NCI-H446 (cell line): ENCODE measurements at regions not wholly inside any gene's neighbourhood (a gene's known extent, or its start where the extent isn't known, plus 50 kb on each side); places are given as distances from the start of the nearest gene placed in this dataset.
"Not testable (repeated sequence)": the region's sequence is repeated elsewhere in the genome, so short reads cannot be mapped to it uniquely, and the experiment has no call there.

ENCODE experiments used
- DNase-seq, 2 experiments: peaks; one replicate each; lab custom pipeline; 2025; lab: John Stamatoyannopoulos, UW

DNA sequence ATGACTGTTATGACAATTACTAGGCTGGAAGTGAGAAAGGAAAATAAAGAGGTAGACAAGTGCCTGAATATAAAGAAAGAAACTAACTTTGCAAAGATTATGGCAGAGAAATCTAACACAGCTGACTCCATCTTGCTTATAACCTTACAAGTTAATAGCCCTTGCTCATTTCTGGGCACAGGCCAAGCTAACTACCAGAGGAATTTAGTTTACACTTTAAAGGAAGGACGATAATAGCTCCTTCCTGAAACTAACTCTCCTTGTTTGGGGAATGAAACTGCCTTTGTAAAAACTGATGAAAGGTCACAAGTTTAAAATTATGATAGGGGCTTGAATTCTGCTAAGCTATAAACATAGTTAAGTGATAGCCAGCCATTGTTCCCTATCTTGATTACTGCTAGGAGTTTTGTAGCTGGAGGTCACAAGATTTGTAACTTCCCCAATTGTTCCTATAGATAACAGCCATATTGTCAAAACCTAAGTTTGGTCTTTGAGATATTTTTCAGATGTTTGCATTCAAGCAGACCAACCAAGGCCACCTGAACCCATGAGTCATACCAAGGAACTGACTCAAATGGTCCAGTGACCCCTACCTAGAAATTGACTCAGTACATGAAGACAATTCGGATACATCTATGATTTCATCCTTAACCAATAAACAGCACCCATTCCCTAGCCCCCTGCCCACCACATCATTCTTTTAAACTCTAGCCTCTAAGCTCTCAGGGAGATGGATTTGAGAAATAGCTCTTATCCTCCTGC, 209.2 kb upstream of the LRATD1 start:
- no peak for DNase-seq

DNA sequence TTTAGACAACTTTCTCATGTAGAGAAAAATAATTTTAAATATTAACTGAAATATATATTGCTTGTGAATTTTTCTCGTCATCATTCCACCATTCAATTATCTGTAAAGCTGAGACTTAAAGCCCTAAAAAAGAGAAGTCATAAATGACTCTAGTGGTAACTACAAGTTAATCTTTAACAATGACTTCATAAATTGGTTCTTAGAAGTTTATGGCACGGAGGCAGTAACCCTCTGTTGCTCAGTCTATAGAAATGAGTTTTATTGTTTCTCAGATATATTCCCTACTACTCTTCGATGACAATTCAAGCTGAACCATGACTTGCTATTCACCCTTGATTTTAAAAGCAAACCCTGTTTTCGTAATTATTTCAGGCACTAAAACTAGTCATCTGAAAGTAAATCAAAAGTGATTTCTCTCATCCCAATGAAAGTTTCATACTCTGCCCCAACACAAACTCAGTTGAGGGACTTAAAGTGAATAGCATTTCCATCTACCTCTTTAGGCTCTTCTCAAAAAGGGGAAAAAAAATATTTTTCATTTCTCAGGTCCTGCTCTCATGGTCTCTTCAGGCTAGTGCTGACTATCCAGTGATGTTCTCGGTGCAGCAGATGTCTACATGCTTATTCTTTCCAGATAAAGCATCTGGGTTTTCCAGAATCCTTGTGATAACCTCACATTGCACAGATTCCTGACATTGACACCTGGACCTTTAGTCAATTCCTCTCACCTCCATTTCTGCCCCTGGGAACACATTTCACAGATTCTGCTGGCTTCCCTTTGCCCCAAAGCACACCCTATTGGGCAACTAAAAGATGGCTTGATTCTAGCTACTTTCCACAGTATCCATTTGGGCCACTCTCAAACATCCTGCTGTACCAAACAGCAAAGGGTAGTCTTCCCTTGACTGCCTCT, 207.8 kb upstream of the LRATD1 start:
- no peak for DNase-seq

DNA sequence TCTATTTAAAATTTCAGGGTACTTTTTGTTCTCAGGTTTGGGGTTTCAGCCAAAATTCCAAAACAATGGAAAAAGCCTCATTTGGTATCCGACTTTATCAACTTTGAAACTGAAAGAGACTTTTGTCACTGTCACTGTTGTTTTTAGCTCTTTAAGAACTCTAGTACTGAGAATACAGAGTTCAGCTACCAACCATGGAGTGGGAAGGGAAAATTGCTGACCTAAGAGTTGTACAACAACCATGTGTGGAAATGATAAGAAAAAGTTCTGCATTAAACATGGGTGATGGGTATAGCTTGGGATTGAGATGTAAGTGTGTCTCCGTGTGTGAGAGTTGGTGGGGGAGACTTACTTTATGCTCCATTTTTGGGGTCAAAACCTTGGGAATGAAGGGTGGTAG, 206.6 kb upstream of the LRATD1 start:
- no peak for DNase-seq

DNA sequence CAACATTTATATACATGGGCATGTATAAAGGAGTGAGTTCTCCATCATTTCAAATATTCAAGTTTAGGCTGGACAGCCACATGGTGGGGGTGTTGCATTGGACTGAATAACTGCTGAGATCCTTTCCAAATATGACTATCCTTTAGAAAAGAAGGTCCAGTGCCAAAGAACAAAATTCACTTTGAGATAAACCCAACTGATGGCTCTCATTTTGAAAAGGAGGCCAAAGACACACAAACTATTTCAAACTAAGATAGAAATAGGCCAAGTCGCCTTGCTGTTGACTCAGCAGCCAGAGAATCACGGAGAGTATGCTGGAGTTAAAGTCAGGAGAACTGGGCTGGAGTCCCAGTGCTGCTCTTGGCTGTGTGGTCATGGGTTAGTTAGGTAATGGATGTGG, 204.5 kb upstream of the LRATD1 start:
- DNase-seq = no peak

DNA sequence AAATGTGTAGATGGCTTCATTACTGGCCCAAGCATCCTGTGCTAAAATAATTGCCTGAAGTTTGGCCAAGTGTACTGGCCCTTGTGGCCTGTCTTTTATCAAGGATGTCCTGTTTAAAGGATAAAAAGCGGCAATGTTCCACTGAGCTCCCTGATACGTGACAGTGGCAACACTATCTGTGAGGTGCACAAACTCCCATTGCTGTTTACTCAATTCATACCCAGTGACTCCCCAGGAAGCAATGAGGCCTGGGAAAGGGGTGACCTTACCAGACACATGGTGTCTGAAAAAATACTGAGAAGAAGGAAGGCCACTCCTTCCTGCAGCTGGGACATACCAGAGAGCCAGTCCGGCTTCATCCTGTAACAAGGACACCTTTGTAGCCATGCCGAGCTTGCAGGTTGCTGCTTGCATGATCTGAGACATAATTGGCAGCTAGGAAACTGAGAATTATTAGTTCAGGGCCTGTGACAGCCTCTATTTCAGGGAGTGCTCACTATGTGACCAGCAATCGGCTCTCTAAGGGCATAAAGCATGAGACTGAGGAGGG, 198.5 kb upstream of the LRATD1 start:
- DNase-seq = no peak

DNA sequence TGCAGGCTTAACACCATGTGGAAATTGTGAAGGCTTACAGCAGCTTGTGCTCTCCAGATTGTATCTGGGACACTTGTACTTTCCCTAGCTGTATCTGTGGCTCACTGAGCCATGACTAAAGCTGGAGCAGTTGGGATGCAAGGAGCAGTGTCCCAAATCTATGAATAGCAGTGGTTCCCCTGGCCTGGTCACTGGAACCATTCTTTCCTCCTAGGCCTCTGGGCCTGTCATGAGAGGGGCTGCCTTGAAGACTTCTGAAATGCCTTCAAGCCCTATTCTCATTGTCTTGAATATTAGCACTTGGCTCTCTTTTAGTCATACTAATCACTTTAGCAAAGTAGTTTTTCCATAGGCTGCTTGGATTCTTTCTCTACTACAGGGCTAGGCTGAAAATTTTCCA, 186.8 kb upstream of the LRATD1 start:
- no peak for DNase-seq

DNA sequence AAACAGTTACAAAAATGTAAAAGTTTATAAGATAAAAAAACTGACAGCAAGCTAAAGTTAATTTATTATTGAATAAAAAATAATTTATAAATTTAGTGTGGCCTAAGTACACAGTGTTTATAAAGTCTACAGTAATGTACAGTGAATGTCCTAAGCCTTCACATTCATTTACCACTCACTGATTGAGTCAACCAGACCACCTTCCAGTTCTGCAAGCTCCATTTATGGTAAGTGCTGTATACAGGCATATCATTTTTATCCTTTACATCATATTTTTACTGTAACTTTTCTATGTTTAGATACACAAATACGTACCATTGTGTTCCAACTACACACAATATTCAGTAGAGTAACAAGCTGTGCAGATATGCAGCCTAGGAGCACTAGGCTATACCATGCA, 184.2 kb upstream of the LRATD1 start:
- no peak for DNase-seq

DNA sequence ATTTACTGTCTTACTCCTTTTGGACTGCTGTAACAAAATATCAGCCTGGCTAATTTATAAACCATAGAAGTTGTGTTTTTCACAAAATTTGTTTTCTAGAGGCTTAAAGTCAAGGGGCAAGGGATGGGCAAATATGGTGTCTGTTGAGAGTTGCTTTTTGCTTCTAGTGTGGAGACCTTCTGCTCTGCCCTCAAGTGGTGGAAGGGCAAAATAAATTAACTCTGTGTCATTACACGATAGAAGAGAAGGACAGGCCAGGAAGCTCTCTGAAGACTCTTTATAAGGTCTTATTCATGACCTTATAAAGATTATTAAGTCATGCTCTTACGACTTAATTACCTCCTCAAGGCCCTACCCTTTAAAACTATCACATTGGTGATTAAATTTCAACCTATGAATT, 181.2 kb upstream of the LRATD1 start:
- no peak for DNase-seq

DNA sequence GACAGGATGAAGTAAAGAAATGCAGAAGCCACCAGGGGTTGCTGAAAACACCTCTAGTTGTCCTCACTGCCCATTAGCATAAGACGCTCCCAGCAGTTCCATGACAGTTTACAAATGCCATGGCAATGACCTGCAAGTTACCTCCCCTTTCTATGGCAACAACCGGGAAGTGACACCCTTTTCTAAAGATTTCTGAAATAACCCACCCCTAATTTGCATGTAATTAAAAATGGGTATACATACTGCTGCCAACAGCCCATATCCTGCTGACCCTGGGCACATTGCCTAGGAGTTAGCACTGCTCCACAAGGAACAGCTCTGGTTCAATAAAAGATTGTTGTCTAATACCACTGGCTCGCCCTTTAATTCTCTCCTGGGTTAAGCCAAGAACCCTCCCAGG, 178.3 kb upstream of the LRATD1 start:
- DNase-seq = no peak

DNA sequence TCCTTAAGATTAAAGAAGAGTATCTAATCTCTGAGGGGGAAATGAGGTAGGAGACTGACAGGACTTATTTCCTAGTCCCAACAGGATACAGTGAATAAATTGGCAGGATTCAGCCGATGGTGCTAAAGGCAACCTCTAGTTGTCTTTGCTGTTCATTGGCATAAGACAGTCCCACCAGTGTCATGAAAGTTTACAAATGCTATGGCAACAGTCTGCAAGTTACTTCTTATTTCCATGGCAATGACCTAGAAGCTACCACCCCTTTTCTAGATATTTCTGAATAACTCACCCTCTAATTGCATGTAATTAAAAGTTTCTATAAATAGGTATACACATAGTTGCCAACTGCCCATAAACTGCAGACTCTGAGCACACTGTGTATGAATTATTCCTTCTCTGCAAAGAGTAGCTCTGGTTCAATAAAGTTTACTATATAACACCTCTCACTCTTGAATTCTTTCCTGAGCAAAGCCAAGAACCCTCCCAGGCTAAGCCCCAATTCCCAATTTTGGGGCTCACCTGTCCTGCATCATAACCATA, 172.7 kb upstream of the LRATD1 start:
- DNase-seq = no peak

DNA sequence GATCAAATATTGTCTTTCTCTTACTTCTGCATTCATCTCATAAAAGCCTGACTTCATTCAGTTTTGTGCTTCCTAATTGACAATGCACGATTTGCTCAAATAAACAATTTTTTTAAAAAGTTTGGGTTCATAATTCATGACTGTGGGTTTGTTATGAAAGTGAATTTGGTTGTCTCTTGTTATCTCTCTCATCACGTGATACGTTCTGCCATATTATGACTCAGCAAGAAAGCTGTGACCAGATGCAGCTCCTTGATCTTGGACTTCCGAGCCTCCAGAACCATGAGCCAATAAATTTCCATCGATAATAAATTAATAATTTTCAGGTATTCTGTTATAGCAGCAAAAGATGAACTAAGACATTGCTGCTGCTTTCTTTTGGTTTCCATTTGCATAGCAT, 156.5 kb upstream of the LRATD1 start:
- DNase-seq = no peak

DNA sequence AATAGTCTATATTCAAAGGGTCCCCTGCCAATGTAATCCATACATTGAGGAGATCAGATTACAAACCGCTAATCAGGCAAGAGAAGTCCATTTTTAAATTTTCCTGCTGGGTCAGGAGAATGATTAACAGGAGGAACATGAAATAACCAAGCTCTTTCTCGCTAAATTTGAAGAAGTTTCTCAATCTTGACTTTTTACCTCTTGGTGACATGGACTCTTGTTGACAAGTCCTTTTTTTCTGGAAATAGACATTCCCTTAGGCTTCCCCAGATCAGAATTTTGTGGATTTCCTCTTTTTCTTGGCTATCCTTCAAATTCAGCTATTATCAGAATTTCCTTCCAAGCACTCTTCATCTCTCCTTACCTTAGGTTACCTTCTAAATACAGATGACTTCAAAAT, 153.0 kb upstream of the LRATD1 start:
- DNase-seq = no peak

DNA sequence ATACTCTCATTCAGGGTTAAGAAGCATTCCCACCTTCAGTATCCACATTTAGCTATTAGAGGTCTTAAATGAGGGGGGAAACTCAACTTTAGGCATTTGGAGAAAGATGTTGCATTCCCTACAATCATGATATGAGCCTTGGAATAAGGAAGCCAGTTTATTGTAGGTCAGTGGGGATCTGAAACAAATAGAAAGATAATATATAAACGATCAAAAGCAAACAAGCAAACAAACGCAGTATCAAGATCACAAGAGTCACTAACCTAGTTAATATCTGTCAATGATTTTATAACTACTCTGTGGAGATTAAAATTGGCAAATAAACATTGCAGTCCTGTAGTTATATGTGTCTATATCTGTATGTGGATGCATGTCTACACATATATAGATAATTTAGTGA, 152.4 kb upstream of the LRATD1 start:
- DNase-seq = no peak

DNA sequence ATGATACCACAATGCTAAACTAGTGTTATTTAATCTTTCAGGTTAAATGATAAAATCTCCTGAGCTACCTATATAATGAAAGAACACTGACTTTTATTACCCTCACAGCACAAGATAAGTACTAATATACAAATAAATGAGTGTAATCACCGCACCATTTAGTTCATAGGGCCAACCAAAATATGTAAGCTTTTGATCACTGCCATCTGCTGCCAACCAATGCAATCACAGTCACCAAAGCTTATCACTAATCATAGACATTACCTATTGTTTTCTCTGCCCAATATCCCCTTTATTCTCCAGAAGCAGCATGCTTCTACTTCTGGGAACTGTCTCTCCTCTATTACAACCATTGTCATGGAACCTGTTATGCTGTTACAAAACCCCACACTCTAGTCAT, 151.6 kb upstream of the LRATD1 start:
- no peak for DNase-seq

DNA sequence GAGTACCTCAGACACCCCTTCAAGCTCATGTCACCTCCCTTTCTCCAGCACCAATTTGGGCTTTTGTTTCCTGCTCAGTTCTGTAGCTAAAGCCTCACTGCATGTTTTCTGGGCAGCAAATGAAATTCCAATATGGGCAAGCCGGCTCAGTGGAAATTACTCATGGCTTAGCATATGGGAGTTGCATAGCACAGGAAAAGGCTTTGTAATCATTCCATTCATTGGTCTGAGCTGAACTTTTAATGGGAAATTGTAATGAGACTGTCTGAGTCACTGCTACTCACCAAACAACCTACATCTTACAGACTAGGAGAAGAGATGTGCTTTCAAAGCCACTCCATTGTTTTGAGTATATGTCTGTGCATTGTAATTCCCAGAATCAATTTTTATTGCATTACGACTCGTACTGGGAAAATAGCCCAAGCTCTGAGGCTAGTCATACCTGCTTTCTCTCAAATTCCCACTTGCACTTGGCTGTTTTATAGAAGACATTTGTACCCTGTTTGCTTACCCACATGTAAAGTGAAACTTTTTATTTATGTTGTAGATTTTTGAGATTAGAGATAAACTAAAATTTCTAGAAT, 139.5 kb upstream of the LRATD1 start:
- DNase-seq = no peak

DNA sequence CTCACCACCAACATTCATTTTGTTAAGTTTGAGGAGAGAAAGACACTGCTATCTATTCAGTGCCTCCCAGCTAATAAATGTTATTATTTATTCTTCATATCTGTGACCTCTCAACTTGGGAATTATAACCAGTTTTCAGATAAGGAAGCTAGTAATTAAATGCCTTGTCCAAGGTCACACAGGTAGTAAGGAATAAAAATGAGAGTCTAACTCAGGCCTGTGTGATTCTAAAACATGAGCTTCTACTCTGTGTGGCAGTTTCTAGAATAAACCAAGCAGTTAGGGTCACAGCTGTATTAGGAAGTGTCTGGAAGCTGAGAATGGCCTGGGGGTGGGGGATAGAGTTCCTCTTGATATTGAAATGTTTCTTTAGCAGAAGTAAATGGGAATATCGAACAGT, 137.8 kb upstream of the LRATD1 start:
- no peak for DNase-seq

DNA sequence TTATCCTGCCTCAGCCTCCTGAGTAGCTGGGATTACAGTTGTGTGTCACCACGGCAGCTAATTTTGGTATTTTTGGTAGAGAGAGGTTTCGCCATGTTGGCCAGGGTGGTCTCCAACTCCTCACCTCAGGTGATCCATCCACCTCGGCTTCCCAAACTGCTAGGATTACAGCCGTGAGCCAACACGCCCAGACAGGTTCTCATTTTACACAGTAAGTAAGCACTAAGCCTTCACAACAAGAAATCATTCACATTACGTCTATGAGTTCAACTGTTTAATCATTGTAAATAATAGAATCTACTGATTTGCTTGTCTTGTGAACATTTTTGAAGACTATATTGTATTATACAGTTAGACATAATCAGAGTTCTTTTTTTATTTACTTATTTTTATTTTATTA, 131.5 kb upstream of the LRATD1 start:
- DNase-seq = no peak

DNA sequence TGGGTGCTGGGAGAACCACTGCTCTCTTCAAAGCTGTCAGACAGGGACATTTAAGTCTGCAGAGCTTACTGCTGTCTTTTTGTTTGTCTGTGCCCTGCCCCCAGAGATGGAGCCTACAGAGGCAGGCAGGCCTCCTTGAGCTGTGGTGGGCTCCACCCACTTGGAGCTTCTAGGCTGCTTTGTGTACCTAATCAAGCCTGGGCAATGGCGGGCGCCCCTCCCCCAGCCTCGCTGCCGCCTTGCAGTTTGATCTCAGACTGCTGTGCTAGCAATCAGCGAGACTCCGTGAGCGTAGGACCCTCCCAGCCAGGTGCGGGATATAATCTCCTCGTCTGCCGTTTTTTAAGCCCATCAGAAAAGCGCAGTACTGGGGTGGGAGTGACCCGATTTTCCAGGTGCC, 125.6 kb upstream of the LRATD1 start:
- not testable (repeated sequence) for DNase-seq

DNA sequence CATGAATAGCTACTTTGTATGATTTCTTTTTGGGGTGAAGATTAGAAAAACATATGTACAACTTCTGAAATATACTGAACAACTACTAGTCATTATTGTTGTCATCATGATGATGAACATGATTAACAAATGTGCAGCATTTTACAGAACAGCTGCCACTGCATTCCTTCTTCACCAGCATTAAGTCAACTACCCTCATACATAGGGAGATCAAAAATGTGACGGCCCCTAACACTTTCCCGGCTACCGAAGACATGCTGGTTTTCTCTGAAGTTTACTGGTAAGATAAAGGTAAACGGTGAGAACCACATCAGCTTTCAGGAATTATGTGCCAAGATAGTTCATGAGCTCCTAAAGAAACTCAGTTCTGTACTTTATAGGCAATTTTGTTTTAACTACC, 121.0 kb upstream of the LRATD1 start:
- DNase-seq = no peak

DNA sequence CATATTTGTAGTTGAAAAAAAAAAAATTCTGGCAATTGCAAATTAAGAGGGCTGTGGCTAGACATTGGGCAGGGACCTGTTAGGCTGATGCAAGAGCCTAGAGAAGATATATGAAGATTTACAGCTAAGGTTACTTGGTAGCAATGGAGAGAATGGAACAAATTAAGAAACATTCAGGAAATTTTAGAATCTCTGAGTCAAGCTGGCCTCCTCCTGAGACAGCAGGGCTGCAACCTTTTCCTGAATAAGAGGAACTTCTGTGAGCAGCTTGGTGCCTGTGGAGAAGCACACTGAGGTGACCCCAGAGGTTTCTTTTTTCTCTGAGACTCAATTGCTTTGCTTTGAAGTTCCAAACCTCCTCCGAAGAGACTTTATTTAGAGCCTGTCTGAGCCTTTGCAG, 118.6 kb upstream of the LRATD1 start:
- DNase-seq = no peak

DNA sequence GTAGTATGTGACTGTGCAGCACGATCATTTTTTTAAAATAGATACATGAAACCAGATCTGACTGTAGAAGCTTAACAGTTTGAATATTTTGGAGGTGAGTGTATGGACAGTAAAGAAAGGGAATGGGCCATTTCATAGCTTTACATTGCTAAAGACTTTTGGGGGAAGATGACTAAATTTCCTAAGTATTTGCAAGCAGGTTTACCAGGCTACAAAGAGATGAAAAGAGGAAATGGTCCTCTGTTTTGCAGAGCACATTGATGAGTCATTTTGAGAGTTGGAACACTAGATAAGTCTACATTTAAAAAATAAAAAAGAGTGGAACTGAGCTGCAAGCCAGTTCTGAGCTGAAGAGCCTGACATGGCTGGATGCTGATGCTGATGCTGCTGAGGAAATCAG, 115.7 kb upstream of the LRATD1 start:
- DNase-seq = no peak

DNA sequence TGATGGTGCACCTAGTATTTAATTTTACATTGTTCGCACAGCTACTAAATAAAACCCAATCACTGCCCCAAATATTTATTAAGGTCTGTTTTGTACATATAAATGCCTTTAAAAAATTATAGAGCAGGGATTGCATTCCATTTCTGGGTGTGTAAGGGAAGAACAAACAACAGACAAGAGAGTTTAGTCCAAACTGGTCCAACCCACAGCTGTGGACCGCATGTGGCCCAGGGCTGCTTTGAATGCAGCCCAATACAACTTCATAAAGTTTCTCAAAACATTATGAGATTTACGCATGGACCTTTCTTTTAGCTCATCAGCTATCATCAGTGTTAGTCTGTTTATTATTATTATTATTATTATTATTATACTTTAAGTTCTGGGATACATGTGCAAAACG, 114.8 kb upstream of the LRATD1 start:
- no peak for DNase-seq
